ENCODE measurements at regions not wholly inside any gene's neighbourhood (a gene's known extent, or its start where the extent isn't known, plus 50 kb on each side); places are given as distances from the start of the nearest gene placed in this dataset.
"Not testable (repeated sequence)": the region's sequence is repeated elsewhere in the genome, so short reads cannot be mapped to it uniquely, and the experiment has no call there.

GRCh38 chr6:40841721-40842120 is 197.3 kb downstream of the UNC5CL start:
- DNase-seq (no peak), ATAC-seq (no peak)
- no peak overlapping the region for H3K4me3 ChIP-seq
- no peaks in the 10 kb centered on the region for H3K9me3 ChIP-seq
- no peak overlapping the region for H3K27ac ChIP-seq
- no peak for TF ChIP-seq CTCF (IDR thresholded peaks at IDR 0.05)
- intact Hi-C loops (cut with DNase I): no loop called here
- no peaks in the 10 kb centered on the region for H3K36me3 ChIP-seq
- H3K4me1 ChIP-seq: no peaks in the 10 kb centered on the region
- no peaks in the 10 kb centered on the region for H3K27me3 ChIP-seq

GRCh38 chr6:40832691-40833090 is 206.3 kb downstream of the UNC5CL start:
- DNase-seq: no peak
- Histone ChIP-seq H3K27ac (no peak overlapping the region), H3K27me3 (peaks cover 0 to 10% of the 10 kb centered on the region in 2 donors), H3K4me3 (no peak overlapping the region), H3K9me3 (no peaks in the 10 kb centered on the region), H3K36me3 (no peaks in the 10 kb centered on the region), H3K4me1 (no peaks in the 10 kb centered on the region)
- intact Hi-C loops (cut with DNase I): no loop called here
- peak; percentile 70 for ATAC-seq
- TF ChIP-seq CTCF (IDR thresholded peaks at IDR 0.05): no peak

- DNase-seq (no peak), ATAC-seq (no peak)
- H3K4me1 ChIP-seq: no peaks in the 10 kb centered on the region
- H3K27me3 ChIP-seq: peaks cover 0 to 10% of the 10 kb centered on the region in 2 donors
- no peak for TF ChIP-seq CTCF (IDR thresholded peaks at IDR 0.05)
- H3K36me3 ChIP-seq: no peaks in the 10 kb centered on the region
- intact Hi-C loops (cut with DNase I): no loop called here
- no peak overlapping the region for H3K27ac ChIP-seq
- no peaks in the 10 kb centered on the region for H3K9me3 ChIP-seq
- no peak overlapping the region for H3K4me3 ChIP-seq
Measured at GRCh38 chr6:40831381-40831780, 207.6 kb downstream of the UNC5CL start.

GRCh38 chr6:40825102-40825501 is 213.9 kb downstream of the UNC5CL start:
- H3K4me3 ChIP-seq: no peak overlapping the region
- H3K4me1 ChIP-seq: no peaks in the 10 kb centered on the region
- DNase-seq (peak in 2 of 4 donors; percentile 35 to 51), ATAC-seq (no peak)
- no peak overlapping the region for H3K27ac ChIP-seq
- TF ChIP-seq CTCF (IDR thresholded peaks at IDR 0.05): no peak
- no peaks in the 10 kb centered on the region for H3K9me3 ChIP-seq
- H3K36me3 ChIP-seq: no peaks in the 10 kb centered on the region
- intact Hi-C loops (cut with DNase I): no loop called here
- peaks cover 0 to 7% of the 10 kb centered on the region in 2 donors for H3K27me3 ChIP-seq

- H3K9me3 ChIP-seq; H3K36me3 ChIP-seq; H3K4me1 ChIP-seq; H3K27me3 ChIP-seq; H3K27ac ChIP-seq; H3K4me3 ChIP-seq; intact Hi-C loops (cut with DNase I): not testable (repeated sequence)
- peak; percentile 43 to 55 for TF ChIP-seq CTCF (IDR thresholded peaks at IDR 0.05)
- peak in 1 of 4 donors; percentile 70 for DNase-seq
- peak; percentile 91 for ATAC-seq
Measured at GRCh38 chr6:40823917-40824891, 214.8 kb downstream of the UNC5CL start.
